DOHH2 (cell line): ENCODE measurements at regions not wholly inside any gene's neighbourhood (a gene's known extent, or its start where the extent isn't known, plus 50 kb on each side); places are given as distances from the start of the nearest gene placed in this dataset.

ENCODE experiments used
- CTCF ChIP-seq: fragments of 200-600 bp; sonication (generic); IDR thresholded peaks from one replicate; pipeline ENCODE4 v1.5.1; 2014; ENCODE audit warnings: antibody characterized with exemption, mild to moderate bottlenecking, low read depth, low read length; ENCODE audit not compliant: poor library complexity, severe bottlenecking
- EZH2phosphoT487 ChIP-seq: fragments of 200-600 bp; sonication (generic); IDR thresholded peaks from 2 replicates; pipeline ENCODE4 v1.6.1; 2017; ENCODE audit warnings: borderline replicate concordance, mild to moderate bottlenecking, antibody characterized with exemption, low read length, moderate library complexity, mixed read lengths

GRCh38 chr5:103621548-103621930 is 59.0 kb upstream of the NUDT12 start:
- no peak for TF ChIP-seq CTCF
- no peak for TF ChIP-seq EZH2phosphoT487
